ENCODE measurements at regions not wholly inside any gene's neighbourhood (a gene's known extent, or its start where the extent isn't known, plus 50 kb on each side); places are given as distances from the start of the nearest gene placed in this dataset.

GRCh38 chr6:102902471-102902870 lies 1509.0 kb downstream of the GRIK2 start:
- in situ Hi-C loops (cut with HindIII; ENCODE audit: extremely low pct_ligation_motif_present, low pct_unique_long_range_greater_than_20kb): no loop called here
- POLR2A ChIA-PET: no interaction called here

More at GRCh38 chr6:102902471-102902870, 1509.0 kb downstream of the GRIK2 start:
- H3K4me3 ChIP-seq (replicated peaks in 1 of 3; ENCODE audit: insufficient read depth in 1 of 3, low read depth in 2 of 3, low read length in 3 of 3): no peak overlapping the region
- no peak for FAIRE-seq
- H3K36me3 ChIP-seq (replicated peaks in 1 of 2; ENCODE audit: control insufficient read depth in 1 of 2, insufficient read depth in 2 of 2, low read length in 2 of 2): no peaks in the 10 kb centered on the region
- H3K9ac ChIP-seq (ENCODE audit: insufficient read depth, low read depth, low read length): no peak overlapping the region
- no TSS peak for BruUV-seq (replicated peaks)
- CTCF ChIA-PET (ENCODE audit: low intra/inter-chr PET ratio, low total read pairs): no interaction called here
- intact Hi-C loops (cut with micrococcal nuclease; ENCODE audit: unreplicated experiment): no loop called here
- no peak for TF ChIP-seq ZBTB40 (IDR thresholded peaks at IDR 0.05)
- TF ChIP-seq ZBTB40 (CRISPR knock-in tag; IDR thresholded peaks at IDR 0.05): no peak
- no peak for TF ChIP-seq TGIF2 (CRISPR knock-in tag; IDR thresholded peaks at IDR 0.05)
- no peaks in the 10 kb centered on the region for H4K20me1 ChIP-seq (ENCODE audit: insufficient read depth, low read length)
- no peaks in the 10 kb centered on the region for H3K9me3 ChIP-seq (ENCODE audit: low read length)
- H3K27me3 ChIP-seq (ENCODE audit: control insufficient read depth in 1 of 2, insufficient read depth in 2 of 2, low read length in 2 of 2): no peaks in the 10 kb centered on the region
- H3K27ac ChIP-seq (ENCODE audit: extremely low read length, insufficient read depth, low read length): no peak overlapping the region
- WGBS (ENCODE audit: low lambda C conversion rate): 0% methylated on average over 1 of the region's 1 CpG
- no peaks in the 10 kb centered on the region for H3K4me1 ChIP-seq (ENCODE audit: insufficient read depth, low read length)
- H2AFZ ChIP-seq (ENCODE audit: low read length): no peak overlapping the region
- no peak overlapping the region for H3K4me2 ChIP-seq (ENCODE audit: low read depth, low read length)
- DNase-seq (ENCODE audit: low spot score): no peak
- no peak for ATAC-seq
- H3K79me2 ChIP-seq (ENCODE audit: insufficient read depth, low read length): no peaks in the 10 kb centered on the region

All from HepG2 (cell line).